ENCODE measurements at regions not wholly inside any gene's neighbourhood (a gene's known extent, or its start where the extent isn't known, plus 50 kb on each side); places are given as distances from the start of the nearest gene placed in this dataset.

GRCh38 chr18:5759194-5759593 is 136.1 kb downstream of the TMEM200C start:
- Histone ChIP-seq H3K4me1 (ENCODE audit: control insufficient read depth, insufficient read depth, low read length) (peaks cover 2% of the 10 kb centered on the region), H3K9ac (ENCODE audit: low read depth, low read length) (no peak overlapping the region), H3K36me3 (ENCODE audit: control insufficient read depth, insufficient read depth, low read length) (no peaks in the 10 kb centered on the region), H3K4me3 (ENCODE audit: low read depth, low read length) (no peak overlapping the region), H3K27me3 (ENCODE audit: control insufficient read depth, insufficient read depth, low read length) (no peaks in the 10 kb centered on the region), H3K9me3 (ENCODE audit: control insufficient read depth, insufficient read depth, low read length) (no peaks in the 10 kb centered on the region)

DNA sequence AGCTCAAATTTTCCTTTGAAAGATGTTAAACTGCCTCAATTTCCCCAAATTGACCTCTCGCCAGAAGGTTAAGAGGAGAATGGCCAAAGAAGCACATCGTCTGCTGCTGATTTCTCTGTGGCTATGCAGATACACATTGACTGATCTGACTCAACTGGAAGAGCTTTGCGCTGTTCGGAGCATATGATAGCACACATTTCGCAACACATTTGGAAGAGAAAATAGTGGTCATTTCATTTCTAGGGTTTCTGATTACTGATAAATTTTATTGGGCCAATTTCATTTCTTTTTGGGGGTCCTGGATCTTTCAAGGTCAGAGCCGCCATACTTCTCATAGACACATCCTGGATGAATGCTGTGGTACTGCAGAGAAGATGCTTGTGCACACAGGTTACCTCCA is 138.5 kb downstream of the TMEM200C start:
- H3K4me3 ChIP-seq (ENCODE audit: low read depth, low read length) = no peak overlapping the region
- H3K9me3 ChIP-seq (ENCODE audit: control insufficient read depth, insufficient read depth, low read length) = no peaks in the 10 kb centered on the region
- H3K36me3 ChIP-seq (ENCODE audit: control insufficient read depth, insufficient read depth, low read length) = no peaks in the 10 kb centered on the region
- no peak overlapping the region for H3K9ac ChIP-seq (ENCODE audit: low read depth, low read length)
- H3K4me1 ChIP-seq (ENCODE audit: control insufficient read depth, insufficient read depth, low read length) = peaks cover 2% of the 10 kb centered on the region
- H3K27me3 ChIP-seq (ENCODE audit: control insufficient read depth, insufficient read depth, low read length) = no peaks in the 10 kb centered on the region

GRCh38 chr18:5747678-5748077 is 147.6 kb downstream of the TMEM200C start:
- Histone ChIP-seq H3K27me3 (ENCODE audit: control insufficient read depth, insufficient read depth, low read length) (no peaks in the 10 kb centered on the region), H3K4me3 (ENCODE audit: low read depth, low read length) (no peak overlapping the region), H3K9me3 (ENCODE audit: control insufficient read depth, insufficient read depth, low read length) (no peaks in the 10 kb centered on the region), H3K36me3 (ENCODE audit: control insufficient read depth, insufficient read depth, low read length) (no peaks in the 10 kb centered on the region), H3K9ac (ENCODE audit: low read depth, low read length) (no peak overlapping the region), H3K4me1 (ENCODE audit: control insufficient read depth, insufficient read depth, low read length) (no peaks in the 10 kb centered on the region)

- H3K27me3 ChIP-seq (ENCODE audit: control insufficient read depth, insufficient read depth, low read length) = no peaks in the 10 kb centered on the region
- H3K9me3 ChIP-seq (ENCODE audit: control insufficient read depth, insufficient read depth, low read length) = no peaks in the 10 kb centered on the region
- H3K4me3 ChIP-seq (ENCODE audit: low read depth, low read length) = no peak overlapping the region
- no peaks in the 10 kb centered on the region for H3K4me1 ChIP-seq (ENCODE audit: control insufficient read depth, insufficient read depth, low read length)
- no peaks in the 10 kb centered on the region for H3K36me3 ChIP-seq (ENCODE audit: control insufficient read depth, insufficient read depth, low read length)
- H3K9ac ChIP-seq (ENCODE audit: low read depth, low read length) = no peak overlapping the region
Observed at GRCh38 chr18:5746844-5747243, 148.5 kb downstream of the TMEM200C start.

GRCh38 chr18:5744659-5745058 is 150.7 kb downstream of the TMEM200C start:
- no peaks in the 10 kb centered on the region for H3K36me3 ChIP-seq (ENCODE audit: control insufficient read depth, insufficient read depth, low read length)
- no peaks in the 10 kb centered on the region for H3K4me1 ChIP-seq (ENCODE audit: control insufficient read depth, insufficient read depth, low read length)
- H3K9ac ChIP-seq (ENCODE audit: low read depth, low read length) = no peak overlapping the region
- no peaks in the 10 kb centered on the region for H3K9me3 ChIP-seq (ENCODE audit: control insufficient read depth, insufficient read depth, low read length)
- no peak overlapping the region for H3K4me3 ChIP-seq (ENCODE audit: low read depth, low read length)
- no peaks in the 10 kb centered on the region for H3K27me3 ChIP-seq (ENCODE audit: control insufficient read depth, insufficient read depth, low read length)

DNA sequence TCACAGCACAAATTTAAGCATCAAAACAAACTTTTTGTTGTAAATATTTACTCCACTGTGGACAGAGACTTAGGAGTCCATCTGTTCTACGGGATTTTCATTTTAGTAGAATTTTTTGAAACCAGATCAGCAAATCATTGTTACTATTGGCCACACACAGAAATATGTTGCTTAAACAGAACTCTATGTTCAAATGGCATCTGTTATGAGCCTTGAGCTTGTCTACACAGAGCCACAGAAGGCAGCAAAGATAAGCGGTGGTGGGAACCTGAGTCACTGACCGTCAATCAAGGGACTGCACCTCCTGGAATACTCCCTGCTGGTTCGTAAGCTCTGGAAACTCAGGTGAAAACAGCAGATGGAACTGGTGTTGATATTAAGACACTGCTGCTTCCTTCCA is 156.8 kb downstream of the TMEM200C start:
- H3K36me3 ChIP-seq (ENCODE audit: control insufficient read depth, insufficient read depth, low read length) = no peaks in the 10 kb centered on the region
- peaks cover 4% of the 10 kb centered on the region for H3K4me1 ChIP-seq (ENCODE audit: control insufficient read depth, insufficient read depth, low read length)
- H3K9ac ChIP-seq (ENCODE audit: low read depth, low read length) = no peak overlapping the region
- H3K9me3 ChIP-seq (ENCODE audit: control insufficient read depth, insufficient read depth, low read length) = no peaks in the 10 kb centered on the region
- no peaks in the 10 kb centered on the region for H3K27me3 ChIP-seq (ENCODE audit: control insufficient read depth, insufficient read depth, low read length)
- no peak overlapping the region for H3K4me3 ChIP-seq (ENCODE audit: low read depth, low read length)

DNA sequence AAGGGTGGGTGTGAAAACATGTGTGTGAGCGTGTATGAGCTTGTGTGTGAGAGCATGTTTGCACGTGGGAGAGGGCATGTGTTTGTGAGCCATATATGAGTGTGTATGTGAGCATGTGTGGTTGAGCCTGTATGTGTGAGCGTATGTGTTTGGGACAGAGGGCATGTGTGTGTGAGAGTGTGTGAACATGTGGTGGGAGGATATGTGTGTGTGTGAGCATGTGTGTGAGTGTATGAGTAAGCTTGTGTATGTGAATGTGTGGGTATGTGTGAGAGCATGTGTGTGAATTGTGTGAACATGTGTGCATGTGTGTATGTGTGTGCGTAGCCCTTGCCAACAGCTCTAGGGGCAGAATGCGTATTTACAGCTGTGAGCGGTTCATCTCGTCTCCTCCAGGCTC is 163.0 kb downstream of the TMEM200C start:
- Histone ChIP-seq H3K4me1 (ENCODE audit: control insufficient read depth, insufficient read depth, low read length) (peaks cover 3% of the 10 kb centered on the region), H3K9me3 (ENCODE audit: control insufficient read depth, insufficient read depth, low read length) (no peaks in the 10 kb centered on the region), H3K4me3 (ENCODE audit: low read depth, low read length) (no peak overlapping the region), H3K36me3 (ENCODE audit: control insufficient read depth, insufficient read depth, low read length) (no peaks in the 10 kb centered on the region), H3K9ac (ENCODE audit: low read depth, low read length) (no peak overlapping the region), H3K27me3 (ENCODE audit: control insufficient read depth, insufficient read depth, low read length) (no peaks in the 10 kb centered on the region)

- H3K36me3 ChIP-seq (ENCODE audit: control insufficient read depth, insufficient read depth, low read length) = no peaks in the 10 kb centered on the region
- H3K27me3 ChIP-seq (ENCODE audit: control insufficient read depth, insufficient read depth, low read length) = no peaks in the 10 kb centered on the region
- H3K9ac ChIP-seq (ENCODE audit: low read depth, low read length) = no peak overlapping the region
- H3K9me3 ChIP-seq (ENCODE audit: control insufficient read depth, insufficient read depth, low read length) = no peaks in the 10 kb centered on the region
- peaks cover 3% of the 10 kb centered on the region for H3K4me1 ChIP-seq (ENCODE audit: control insufficient read depth, insufficient read depth, low read length)
- H3K4me3 ChIP-seq (ENCODE audit: low read depth, low read length) = no peak overlapping the region
Observed at GRCh38 chr18:5729983-5730699, 165.2 kb downstream of the TMEM200C start.

DNA sequence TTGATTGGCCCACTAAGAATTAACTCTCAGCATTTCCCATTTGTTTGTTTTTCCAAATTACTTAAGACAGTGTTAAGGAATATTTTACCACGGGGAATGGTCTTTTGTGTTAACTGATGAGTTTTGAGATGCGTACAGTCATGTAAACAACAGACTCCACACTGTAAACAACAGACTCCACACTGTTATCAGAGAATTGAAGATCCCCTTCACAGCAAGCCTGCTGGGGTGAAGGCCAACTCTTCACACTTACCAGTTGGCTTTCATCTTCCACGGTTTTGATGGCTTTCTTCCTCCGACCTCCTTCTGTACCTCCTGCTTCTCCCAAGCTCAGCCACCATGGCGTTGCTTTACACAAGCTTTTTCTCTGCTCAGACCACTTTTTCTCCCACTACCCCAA is 166.8 kb downstream of the TMEM200C start:
- Histone ChIP-seq H3K27me3 (ENCODE audit: control insufficient read depth, insufficient read depth, low read length) (no peaks in the 10 kb centered on the region), H3K4me1 (ENCODE audit: control insufficient read depth, insufficient read depth, low read length) (peaks cover 3% of the 10 kb centered on the region), H3K9me3 (ENCODE audit: control insufficient read depth, insufficient read depth, low read length) (no peaks in the 10 kb centered on the region), H3K9ac (ENCODE audit: low read depth, low read length) (no peak overlapping the region), H3K4me3 (ENCODE audit: low read depth, low read length) (no peak overlapping the region), H3K36me3 (ENCODE audit: control insufficient read depth, insufficient read depth, low read length) (no peaks in the 10 kb centered on the region)

- Histone ChIP-seq H3K27me3 (ENCODE audit: control insufficient read depth, insufficient read depth, low read length) (no peaks in the 10 kb centered on the region), H3K4me1 (ENCODE audit: control insufficient read depth, insufficient read depth, low read length) (peaks cover 3% of the 10 kb centered on the region), H3K9ac (ENCODE audit: low read depth, low read length) (no peak overlapping the region), H3K36me3 (ENCODE audit: control insufficient read depth, insufficient read depth, low read length) (no peaks in the 10 kb centered on the region), H3K9me3 (ENCODE audit: control insufficient read depth, insufficient read depth, low read length) (no peaks in the 10 kb centered on the region), H3K4me3 (ENCODE audit: low read depth, low read length) (no peak overlapping the region)
Observed at GRCh38 chr18:5726011-5726410, 169.3 kb downstream of the TMEM200C start.

- no peaks in the 10 kb centered on the region for H3K27me3 ChIP-seq (ENCODE audit: control insufficient read depth, insufficient read depth, low read length)
- H3K4me1 ChIP-seq (ENCODE audit: control insufficient read depth, insufficient read depth, low read length) = no peaks in the 10 kb centered on the region
- H3K9ac ChIP-seq (ENCODE audit: low read depth, low read length) = no peak overlapping the region
- no peaks in the 10 kb centered on the region for H3K36me3 ChIP-seq (ENCODE audit: control insufficient read depth, insufficient read depth, low read length)
- no peaks in the 10 kb centered on the region for H3K9me3 ChIP-seq (ENCODE audit: control insufficient read depth, insufficient read depth, low read length)
- H3K4me3 ChIP-seq (ENCODE audit: low read depth, low read length) = no peak overlapping the region
Observed at GRCh38 chr18:5721924-5722323, 173.4 kb downstream of the TMEM200C start.

GRCh38 chr18:5720132-5720531 is 175.2 kb downstream of the TMEM200C start:
- no peaks in the 10 kb centered on the region for H3K9me3 ChIP-seq (ENCODE audit: control insufficient read depth, insufficient read depth, low read length)
- no peak overlapping the region for H3K4me3 ChIP-seq (ENCODE audit: low read depth, low read length)
- no peaks in the 10 kb centered on the region for H3K27me3 ChIP-seq (ENCODE audit: control insufficient read depth, insufficient read depth, low read length)
- H3K9ac ChIP-seq (ENCODE audit: low read depth, low read length) = no peak overlapping the region
- H3K4me1 ChIP-seq (ENCODE audit: control insufficient read depth, insufficient read depth, low read length) = no peaks in the 10 kb centered on the region
- no peaks in the 10 kb centered on the region for H3K36me3 ChIP-seq (ENCODE audit: control insufficient read depth, insufficient read depth, low read length)
